Panc1 (cell line): ENCODE measurements at regions not wholly inside any gene's neighbourhood (a gene's known extent, or its start where the extent isn't known, plus 50 kb on each side); places are given as distances from the start of the nearest gene placed in this dataset.

Experiments
- CTCF ChIP-seq: fragments of 450-650 bp; IDR thresholded peaks from 2 replicates; pipeline ENCODE4 v1.5.1; 2017; ENCODE audit warnings: mild to moderate bottlenecking
- POLR2AphosphoS5 ChIP-seq: IDR thresholded peaks from 2 replicates; pipeline ENCODE4 v1.6.1; 2012; ENCODE audit warnings: mild to moderate bottlenecking, low read depth, low read length, moderate library complexity
- REST ChIP-seq, 2 experiments: IDR thresholded peaks; 2 replicates each; pipeline ENCODE4 v1.6.1; 2011 to 2012; ENCODE audit warnings: low read depth in 2 of 2, control low read depth in 1 of 2, low read length in 1 of 2, mild to moderate bottlenecking in 1 of 2, moderate library complexity in 1 of 2; ENCODE audit not compliant: insufficient read depth in 1 of 2

GRCh38 chr7:10584886-10585285 is 388.8 kb upstream of the PHF14 start:
- TF ChIP-seq CTCF (no peak), POLR2AphosphoS5 (no peak), REST (IDR thresholded peaks at IDR 0.05; ENCODE audit: insufficient read depth in 1 of 2, low read depth in 2 of 2, low read length in 1 of 2) (no peak)
